Calu3 (cell line): ENCODE measurements at regions not wholly inside any gene's neighbourhood (a gene's known extent, or its start where the extent isn't known, plus 50 kb on each side); places are given as distances from the start of the nearest gene placed in this dataset.
"Not testable (repeated sequence)": the region's sequence is repeated elsewhere in the genome, so short reads cannot be mapped to it uniquely, and the experiment has no call there.

Experiments used
- BruUV-seq: library from RNA; stranded (reverse); fragments of 400-500 nt; replicated peaks from 2 replicates; lab custom pipeline; 2021; lab: Mats Ljungman, UMichigan
- CTCF ChIA-PET: fragments of 300-600 bp; sonication (Branson Sonifier 250); formaldehyde crosslinking; loops from one replicate; lab custom pipeline; 2022; ENCODE audit warnings: antibody characterized with exemption; lab: Charles Lee
- DNase-seq: peaks from one replicate; pipeline ENCODE4 v3.0.0; 2022
- H3K27ac Mint-ChIP-seq: one replicate; pipeline ENCODE4 v1.8.0; 2022; ENCODE audit warnings: mixed read lengths; ENCODE audit not compliant: unreplicated experiment
- H3K27me3 Mint-ChIP-seq: one replicate; pipeline ENCODE4 v1.8.0; 2022; ENCODE audit warnings: mixed read lengths; ENCODE audit not compliant: unreplicated experiment
- H3K36me3 Mint-ChIP-seq: one replicate; pipeline ENCODE4 v1.8.0; 2022; ENCODE audit warnings: mild to moderate bottlenecking, moderate library complexity, mixed read lengths; ENCODE audit not compliant: insufficient read depth, unreplicated experiment
- H3K4me1 Mint-ChIP-seq: one replicate; pipeline ENCODE4 v1.8.0; 2022; ENCODE audit warnings: mild to moderate bottlenecking, low read depth, mixed read lengths; ENCODE audit not compliant: unreplicated experiment
- H3K4me3 Mint-ChIP-seq: one replicate; pipeline ENCODE4 v1.8.0; 2022; ENCODE audit warnings: mild to moderate bottlenecking, low read depth, moderate library complexity, mixed read lengths; ENCODE audit not compliant: unreplicated experiment
- H3K9me3 Mint-ChIP-seq: one replicate; pipeline ENCODE4 v1.8.0; 2022; ENCODE audit warnings: low read depth, mixed read lengths; ENCODE audit not compliant: unreplicated experiment
- CTCF ChIP-seq: fragments of 200-600 bp; IDR thresholded peaks from one replicate; pipeline ENCODE4 v1.8.0; 2022; ENCODE audit warnings: antibody characterized with exemption; ENCODE audit not compliant: unreplicated experiment
- intact Hi-C: fragments of 100-400 bp; cut with micrococcal nuclease; formaldehyde crosslinking; loops from one replicate; pipeline ENCODE4 v1.10.0; 2022; ENCODE audit not compliant: unreplicated experiment

- TF ChIP-seq CTCF, result no peak
- no peak for DNase-seq
- H3K27me3 Mint-ChIP-seq, result no peaks in the 10 kb centered on the region
- intact Hi-C loops, result no loop called here
- no peak overlapping the region for H3K4me3 Mint-ChIP-seq
- BruUV-seq, result no TSS peak
- peaks cover 9% of the 10 kb centered on the region for H3K9me3 Mint-ChIP-seq
- no peaks in the 10 kb centered on the region for H3K4me1 Mint-ChIP-seq
- CTCF ChIA-PET, result no interaction called here
- H3K27ac Mint-ChIP-seq, result no peak overlapping the region
- no peaks in the 10 kb centered on the region for H3K36me3 Mint-ChIP-seq
These were observed 221.2 kb upstream of the ALCAM start for GRCh38 chr3:105145511-105145910.

GRCh38 chr3:105149197-105149596 is 217.5 kb upstream of the ALCAM start:
- not testable (repeated sequence) for BruUV-seq

GRCh38 chr3:105152987-105153386 is 213.7 kb upstream of the ALCAM start:
- CTCF ChIA-PET, result no interaction called here
- Mint-ChIP-seq H3K36me3 (no peaks in the 10 kb centered on the region), H3K9me3 (peaks cover 6% of the 10 kb centered on the region), H3K4me3 (no peak overlapping the region), H3K27ac (no peak overlapping the region), H3K4me1 (no peaks in the 10 kb centered on the region), H3K27me3 (no peaks in the 10 kb centered on the region)
- no TSS peak for BruUV-seq
- intact Hi-C loops, result no loop called here
- TF ChIP-seq CTCF, result no peak
- DNase-seq, result no peak

More at GRCh38 chr3:105149197-105149596, 217.5 kb upstream of the ALCAM start:
- CTCF ChIA-PET, H3K27me3 Mint-ChIP-seq, H3K9me3 Mint-ChIP-seq, DNase-seq, intact Hi-C loops, H3K27ac Mint-ChIP-seq, H3K4me1 Mint-ChIP-seq, H3K4me3 Mint-ChIP-seq, H3K36me3 Mint-ChIP-seq: not testable (repeated sequence)

GRCh38 chr3:105154692-105155091 is 212.0 kb upstream of the ALCAM start:
- no peaks in the 10 kb centered on the region for H3K27me3 Mint-ChIP-seq
- H3K4me1 Mint-ChIP-seq, result no peaks in the 10 kb centered on the region
- peaks cover 3% of the 10 kb centered on the region for H3K9me3 Mint-ChIP-seq
- H3K4me3 Mint-ChIP-seq, result no peak overlapping the region
- H3K36me3 Mint-ChIP-seq, result no peaks in the 10 kb centered on the region
- intact Hi-C loops, result no loop called here
- DNase-seq, result no peak
- no peak overlapping the region for H3K27ac Mint-ChIP-seq
- CTCF ChIA-PET, result no interaction called here
- no TSS peak for BruUV-seq
- no peak for TF ChIP-seq CTCF

- Mint-ChIP-seq H3K27me3 (no peaks in the 10 kb centered on the region), H3K36me3 (no peaks in the 10 kb centered on the region), H3K27ac (no peak overlapping the region), H3K4me1 (no peaks in the 10 kb centered on the region), H3K9me3 (no peaks in the 10 kb centered on the region), H3K4me3 (no peak overlapping the region)
- intact Hi-C loops, result no loop called here
- CTCF ChIA-PET, result no interaction called here
- no TSS peak for BruUV-seq
- DNase-seq, result no peak
- TF ChIP-seq CTCF, result no peak
These were observed 209.5 kb upstream of the ALCAM start for GRCh38 chr3:105157067-105157765.
